ENCODE measurements at regions not wholly inside any gene's neighbourhood (a gene's known extent, or its start where the extent isn't known, plus 50 kb on each side); places are given as distances from the start of the nearest gene placed in this dataset.

GRCh38 chr12:86658303-86658702 lies 402.1 kb upstream of the MGAT4C start:
- H3K79me2 ChIP-seq = no peaks in the 10 kb centered on the region

GRCh38 chr12:86647800-86648199 lies 391.6 kb upstream of the MGAT4C start:
- Histone ChIP-seq H3K36me3 (ENCODE audit: control insufficient read depth, insufficient read depth, low read length) (no peaks in the 10 kb centered on the region), H3K9ac (no peak overlapping the region), H3K27ac (no peak overlapping the region), H3K79me2 (no peaks in the 10 kb centered on the region), H3K4me1 (no peaks in the 10 kb centered on the region), H3K4me2 (ENCODE audit: low read length) (no peak overlapping the region), H3K9me3 (ENCODE audit: control insufficient read depth, low read length) (no peaks in the 10 kb centered on the region), H2AFZ (no peak overlapping the region), H3K4me3 (ENCODE audit: low read depth, low read length) (no peak overlapping the region), H3K27me3 (ENCODE audit: control insufficient read depth, insufficient read depth, low read length) (no peaks in the 10 kb centered on the region)
- TF ChIP-seq CTCF (IDR thresholded peaks at IDR 0.05) = no peak

More at GRCh38 chr12:86658303-86658702, 402.1 kb upstream of the MGAT4C start:
- Histone ChIP-seq H3K36me3 (ENCODE audit: control insufficient read depth, insufficient read depth, low read length) (no peaks in the 10 kb centered on the region), H3K27me3 (ENCODE audit: control insufficient read depth, insufficient read depth, low read length) (no peaks in the 10 kb centered on the region), H3K4me3 (ENCODE audit: low read depth, low read length) (no peak overlapping the region), H2AFZ (no peak overlapping the region), H3K4me1 (no peaks in the 10 kb centered on the region), H3K9me3 (ENCODE audit: control insufficient read depth, low read length) (no peaks in the 10 kb centered on the region), H3K4me2 (ENCODE audit: low read length) (no peak overlapping the region), H3K27ac (no peak overlapping the region), H3K9ac (no peak overlapping the region)
- TF ChIP-seq CTCF (IDR thresholded peaks at IDR 0.05) = no peak

GRCh38 chr12:86634456-86635410 lies 378.5 kb upstream of the MGAT4C start:
- no peaks in the 10 kb centered on the region for H3K36me3 ChIP-seq (ENCODE audit: control insufficient read depth, insufficient read depth, low read length)

GRCh38 chr12:86627001-86627400 lies 370.8 kb upstream of the MGAT4C start:
- Histone ChIP-seq H3K4me2 (ENCODE audit: low read length) (no peak overlapping the region), H3K9ac (no peak overlapping the region), H3K36me3 (ENCODE audit: control insufficient read depth, insufficient read depth, low read length) (no peaks in the 10 kb centered on the region), H3K27ac (no peak overlapping the region), H3K79me2 (no peaks in the 10 kb centered on the region), H3K4me3 (ENCODE audit: low read depth, low read length) (no peak overlapping the region), H3K27me3 (ENCODE audit: control insufficient read depth, insufficient read depth, low read length) (no peaks in the 10 kb centered on the region), H2AFZ (no peak overlapping the region), H3K4me1 (no peaks in the 10 kb centered on the region), H3K9me3 (ENCODE audit: control insufficient read depth, low read length) (peaks cover 1% of the 10 kb centered on the region)
- no peak for TF ChIP-seq CTCF (IDR thresholded peaks at IDR 0.05)

More at GRCh38 chr12:86634456-86635410, 378.5 kb upstream of the MGAT4C start:
- no peaks in the 10 kb centered on the region for H3K4me1 ChIP-seq
- no peak for TF ChIP-seq CTCF (IDR thresholded peaks at IDR 0.05)
- H3K9ac ChIP-seq = no peak overlapping the region
- no peak overlapping the region for H3K27ac ChIP-seq
- H3K4me2 ChIP-seq (ENCODE audit: low read length) = no peak overlapping the region
- no peaks in the 10 kb centered on the region for H3K9me3 ChIP-seq (ENCODE audit: control insufficient read depth, low read length)
- no peak overlapping the region for H3K4me3 ChIP-seq (ENCODE audit: low read depth, low read length)
- H3K79me2 ChIP-seq = no peaks in the 10 kb centered on the region
- H3K27me3 ChIP-seq (ENCODE audit: control insufficient read depth, insufficient read depth, low read length) = no peaks in the 10 kb centered on the region
- H2AFZ ChIP-seq = no peak overlapping the region

Data from parathyroid adenoma (tissue), 2 donors.